Uterus (tissue), 3 donors: ENCODE measurements at regions not wholly inside any gene's neighbourhood (a gene's known extent, or its start where the extent isn't known, plus 50 kb on each side); places are given as distances from the start of the nearest gene placed in this dataset.
"Not testable (repeated sequence)": the region's sequence is repeated elsewhere in the genome, so short reads cannot be mapped to it uniquely, and the experiment has no call there.

ENCODE experiments used
- DNase-seq, 2 donors: peaks; one replicate each; pipeline ENCODE4 v3.0.0-alpha.2; 2019 to 2020
- H3K27ac ChIP-seq, 2 donors: fragments of 200-600 bp; sonication (generic); 1 replicate in 1 of 2; 2 replicates in 1 of 2; pipeline ENCODE4 v1.5.1; 2016 to 2018
- H3K27me3 ChIP-seq, 2 donors: fragments of 200-600 bp; sonication (generic); one replicate each; pipeline ENCODE4 v1.5.1; 2018 to 2019; ENCODE audit warnings: control low read depth in 1 of 2
- H3K36me3 ChIP-seq, 2 donors: fragments of 200-600 bp; sonication (generic); one replicate each; pipeline ENCODE4 v1.5.1; 2019; ENCODE audit warnings: control low read depth in 1 of 2
- H3K4me1 ChIP-seq, 2 donors: fragments of 200-600 bp; sonication (generic); one replicate each; pipeline ENCODE4 v1.5.1; 2018 to 2019; ENCODE audit warnings: control low read depth in 1 of 2
- H3K4me3 ChIP-seq, 2 donors: fragments of 200-600 bp; sonication (generic); 1 replicate in 1 of 2; 2 replicates in 1 of 2; pipeline ENCODE4 v1.5.1; 2018 to 2019; ENCODE audit warnings: mild to moderate bottlenecking in 1 of 2
- H3K9me3 ChIP-seq, 2 donors: fragments of 200-600 bp; sonication (generic); one replicate each; pipeline ENCODE4 v1.5.1; 2019; ENCODE audit warnings: control low read depth in 1 of 2
- CTCF ChIP-seq, 4 experiments: fragments of 200-600 bp in 2 of 4; fragments of 450-650 bp in 2 of 4; sonication (generic) in 2 of 4; IDR thresholded peaks; one replicate each; pipeline ENCODE4 v1.5.1; 2016 to 2019; ENCODE audit warnings: antibody characterized with exemption in 4 of 4, mild to moderate bottlenecking in 2 of 4, moderate library complexity in 1 of 4
- POLR2A ChIP-seq, 2 donors: fragments of 450-650 bp; IDR thresholded peaks; one replicate each; pipeline ENCODE4 v1.6.1; 2016; ENCODE audit warnings: antibody characterized with exemption in 2 of 2, mild to moderate bottlenecking in 1 of 2, moderate library complexity in 1 of 2
- intact Hi-C: fragments of 100-400 bp; cut with DNase I; formaldehyde crosslinking; loops from one replicate; pipeline ENCODE4 v1.15.1; 2023; ENCODE audit warnings: low total_unique reads
- donor health status: DM: yes; HTN: yes; CAD: no.

- no peaks in the 10 kb centered on the region for H3K4me1 ChIP-seq
- no peaks in the 10 kb centered on the region for H3K9me3 ChIP-seq
- DNase-seq, result no peak
- TF ChIP-seq CTCF (IDR thresholded peaks at IDR 0.05), result no peak
- TF ChIP-seq POLR2A (IDR thresholded peaks at IDR 0.05), result no peak
- intact Hi-C loops, result no loop called here
- H3K27me3 ChIP-seq, result no peaks in the 10 kb centered on the region
- no peak overlapping the region for H3K4me3 ChIP-seq
- H3K36me3 ChIP-seq, result no peaks in the 10 kb centered on the region
- H3K27ac ChIP-seq, result no peak overlapping the region
These were observed 109.2 kb downstream of the OSTF1 start for GRCh38 chr9:75197561-75197960.

GRCh38 chr9:75198436-75198835 lies 110.1 kb downstream of the OSTF1 start:
- no peaks in the 10 kb centered on the region for H3K9me3 ChIP-seq
- no peak overlapping the region for H3K27ac ChIP-seq
- TF ChIP-seq CTCF (IDR thresholded peaks at IDR 0.05) (no peak), POLR2A (IDR thresholded peaks at IDR 0.05) (no peak)
- intact Hi-C loops, result no loop called here
- H3K36me3 ChIP-seq, result no peaks in the 10 kb centered on the region
- no peak overlapping the region for H3K4me3 ChIP-seq
- no peak for DNase-seq
- H3K4me1 ChIP-seq, result no peaks in the 10 kb centered on the region
- no peaks in the 10 kb centered on the region for H3K27me3 ChIP-seq

- Histone ChIP-seq H3K4me3 (no peak overlapping the region), H3K27me3 (no peaks in the 10 kb centered on the region), H3K36me3 (no peaks in the 10 kb centered on the region), H3K9me3 (no peaks in the 10 kb centered on the region), H3K27ac (no peak overlapping the region), H3K4me1 (no peaks in the 10 kb centered on the region)
- DNase-seq, result no peak
- intact Hi-C loops, result no loop called here
- TF ChIP-seq POLR2A (IDR thresholded peaks at IDR 0.05) (no peak), CTCF (IDR thresholded peaks at IDR 0.05) (peak; percentile 40 to 53 (median 46))
These were observed 112.7 kb downstream of the OSTF1 start for GRCh38 chr9:75200892-75201470.

GRCh38 chr9:75201480-75202209 lies 113.3 kb downstream of the OSTF1 start:
- no peak overlapping the region for H3K4me3 ChIP-seq
- no peak overlapping the region for H3K27ac ChIP-seq
- no peaks in the 10 kb centered on the region for H3K4me1 ChIP-seq
- DNase-seq, result no peak
- H3K9me3 ChIP-seq, result no peaks in the 10 kb centered on the region
- no peak for TF ChIP-seq POLR2A (IDR thresholded peaks at IDR 0.05)
- no peak for TF ChIP-seq CTCF (IDR thresholded peaks at IDR 0.05)
- intact Hi-C loops, result no loop called here
- no peaks in the 10 kb centered on the region for H3K36me3 ChIP-seq
- no peaks in the 10 kb centered on the region for H3K27me3 ChIP-seq

GRCh38 chr9:75207997-75208396 lies 119.7 kb downstream of the OSTF1 start:
- H3K9me3 ChIP-seq, H3K4me1 ChIP-seq, DNase-seq, H3K4me3 ChIP-seq, H3K36me3 ChIP-seq, H3K27me3 ChIP-seq, H3K27ac ChIP-seq, intact Hi-C loops: not testable (repeated sequence)
